Body of pancreas (tissue), 4 donors: ENCODE measurements at regions not wholly inside any gene's neighbourhood (a gene's known extent, or its start where the extent isn't known, plus 50 kb on each side); places are given as distances from the start of the nearest gene placed in this dataset.

Experiments
- CTCF ChIP-seq, 7 experiments: fragments of 450-650 bp in 4 of 7; fragments of 200-600 bp in 3 of 7; sonication (generic) in 3 of 7; IDR thresholded peaks; one replicate each; pipeline ENCODE4 v1.5.1; 2016 to 2019; ENCODE audit warnings: antibody characterized with exemption in 7 of 7
- POLR2A ChIP-seq, 3 donors: fragments of 450-650 bp; IDR thresholded peaks; one replicate each; pipeline ENCODE4 v1.6.1; 2016; ENCODE audit warnings: antibody characterized with exemption in 3 of 3, mild to moderate bottlenecking in 2 of 3

GRCh38 chr5:133668458-133668857 lies 56.1 kb upstream of the FSTL4 start:
- TF ChIP-seq POLR2A (IDR thresholded peaks at IDR 0.05) (no peak), CTCF (IDR thresholded peaks at IDR 0.05) (no peak)
